ENCODE measurements at regions not wholly inside any gene's neighbourhood (a gene's known extent, or its start where the extent isn't known, plus 50 kb on each side); places are given as distances from the start of the nearest gene placed in this dataset.

DNA sequence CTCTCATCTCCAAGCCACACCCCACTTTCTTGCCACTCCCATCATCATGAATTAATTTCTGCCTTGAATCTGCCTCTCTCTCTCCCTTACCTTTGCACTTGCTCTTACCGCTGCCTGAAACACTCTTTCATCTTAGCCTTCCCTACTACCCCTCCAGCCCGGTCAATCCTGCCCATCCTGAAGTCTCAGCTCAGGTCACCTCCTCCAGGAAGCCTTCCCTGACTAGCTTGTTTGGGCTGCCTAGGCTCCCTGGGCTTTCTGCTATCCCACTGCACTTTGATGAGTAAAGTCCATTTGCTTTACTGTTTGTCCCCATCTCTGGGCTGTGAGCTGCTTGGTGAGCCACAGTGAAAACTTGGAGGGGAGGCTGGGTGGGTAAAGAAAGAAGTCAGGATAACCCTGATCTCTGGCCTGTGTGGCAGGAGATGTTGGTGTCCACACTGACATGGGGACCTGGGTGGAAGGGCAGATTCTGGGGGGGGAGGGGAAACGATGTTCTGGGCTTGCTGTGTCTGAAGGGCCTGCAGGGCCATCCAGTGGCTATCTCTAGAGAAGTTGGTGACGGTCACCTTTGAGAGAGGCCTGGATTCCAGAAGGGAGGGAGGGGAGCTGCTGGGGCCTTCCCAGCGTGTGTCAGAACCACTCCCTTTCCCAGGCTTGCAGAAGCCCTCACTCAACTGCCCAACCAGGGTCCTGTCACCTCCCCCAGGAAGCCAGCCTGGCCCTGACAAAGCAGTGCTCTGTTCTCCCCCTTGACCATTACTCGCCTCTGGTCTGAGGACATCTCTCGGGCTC, 75.0 kb upstream of the DAB2IP start:
- no CpG with 5 or more reads among the region's 7 CpGs for WGBS (ENCODE audit: extremely low coverage, insufficient read length, low lambda C conversion rate)
- Histone ChIP-seq H3K56ac (ENCODE audit: insufficient read length, low read depth, low read length) (no peak overlapping the region), H2BK15ac (ENCODE audit: low read depth, low read length) (no peak overlapping the region), H2BK5ac (ENCODE audit: insufficient read length, low read length) (no peak overlapping the region), H2AFZ (ENCODE audit: low read length) (no peak overlapping the region), H2BK120ac (ENCODE audit: low read depth, low read length, poor library complexity, severe bottlenecking) (no peak overlapping the region), H3K14ac (ENCODE audit: insufficient read depth, low read length) (no peak overlapping the region; the same call in 1 of the 2 replicates), H4K8ac (replicated peaks; ENCODE audit: insufficient read length, low read depth, low read length) (no peak overlapping the region), H3K4ac (ENCODE audit: low read depth, low read length) (no peak overlapping the region), H3K27me3 (ENCODE audit: insufficient read depth, low read length) (no peaks in the 10 kb centered on the region), H3K79me1 (ENCODE audit: insufficient read depth, low read depth, low read length, poor library complexity, severe bottlenecking) (no peaks in the 10 kb centered on the region), H3K4me2 (ENCODE audit: insufficient read depth, insufficient read length, low read length) (no peak overlapping the region), H3K23me2 (ENCODE audit: insufficient read length, low read depth, low read length, poor library complexity, severe bottlenecking) (no peaks in the 10 kb centered on the region), H2BK20ac (ENCODE audit: low read depth, low read length, poor library complexity, severe bottlenecking) (no peak overlapping the region), H3K23ac (ENCODE audit: insufficient read length, low read depth, low read length) (no peak overlapping the region), H3K9me3 (ENCODE audit: control insufficient read depth, low read depth, low read length) (no peaks in the 10 kb centered on the region), H3K9ac (ENCODE audit: extremely low read depth, insufficient read length, low read length) (no peak overlapping the region), H3K18ac (ENCODE audit: insufficient read length, low read depth, low read length) (no peak overlapping the region), H3K79me2 (ENCODE audit: insufficient read depth, low read length) (no peaks in the 10 kb centered on the region), H3K4me1 (ENCODE audit: insufficient read depth, low read length) (no peaks in the 10 kb centered on the region), H4K20me1 (ENCODE audit: control insufficient read depth, insufficient read depth, insufficient read length) (no peaks in the 10 kb centered on the region), H3K27ac (ENCODE audit: insufficient read length, low read depth, low read length) (no peak overlapping the region), H4K5ac (ENCODE audit: insufficient read length, low read depth, low read length) (no peak overlapping the region), H2BK12ac (ENCODE audit: insufficient read length, low read depth, low read length) (no peak overlapping the region), H2AK5ac (ENCODE audit: insufficient read length, low read length) (no peak overlapping the region), H3T11ph (ENCODE audit: low read length) (no peak overlapping the region), H4K91ac (ENCODE audit: insufficient read length, low read depth, low read length) (no peak overlapping the region)
- no peak overlapping the region for H3K27ac Mint-ChIP-seq
- H3K4me3 Mint-ChIP-seq = no peak overlapping the region; a peak in 1 of 5 replicates
- peaks cover 11 to 37% of the 10 kb centered on the region in 2 experiments for H3K4me1 Mint-ChIP-seq
- DNase-seq = no peak
- H3K27me3 Mint-ChIP-seq (ENCODE audit: low read depth) = peaks cover 7% of the 10 kb centered on the region
- H3K9me3 Mint-ChIP-seq = no peaks in the 10 kb centered on the region; a peak in 1 of 5 replicates
- TF ChIP-seq, protein P1, sequence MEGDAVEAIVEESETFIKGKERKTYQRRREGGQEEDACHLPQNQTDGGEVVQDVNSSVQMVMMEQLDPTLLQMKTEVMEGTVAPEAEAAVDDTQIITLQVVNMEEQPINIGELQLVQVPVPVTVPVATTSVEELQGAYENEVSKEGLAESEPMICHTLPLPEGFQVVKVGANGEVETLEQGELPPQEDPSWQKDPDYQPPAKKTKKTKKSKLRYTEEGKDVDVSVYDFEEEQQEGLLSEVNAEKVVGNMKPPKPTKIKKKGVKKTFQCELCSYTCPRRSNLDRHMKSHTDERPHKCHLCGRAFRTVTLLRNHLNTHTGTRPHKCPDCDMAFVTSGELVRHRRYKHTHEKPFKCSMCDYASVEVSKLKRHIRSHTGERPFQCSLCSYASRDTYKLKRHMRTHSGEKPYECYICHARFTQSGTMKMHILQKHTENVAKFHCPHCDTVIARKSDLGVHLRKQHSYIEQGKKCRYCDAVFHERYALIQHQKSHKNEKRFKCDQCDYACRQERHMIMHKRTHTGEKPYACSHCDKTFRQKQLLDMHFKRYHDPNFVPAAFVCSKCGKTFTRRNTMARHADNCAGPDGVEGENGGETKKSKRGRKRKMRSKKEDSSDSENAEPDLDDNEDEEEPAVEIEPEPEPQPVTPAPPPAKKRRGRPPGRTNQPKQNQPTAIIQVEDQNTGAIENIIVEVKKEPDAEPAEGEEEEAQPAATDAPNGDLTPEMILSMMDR (conservative IDR thresholded peaks at IDR 0.05) = no peak
- H3K36me3 Mint-ChIP-seq (ENCODE audit: insufficient read depth in 1 of 3, low read depth in 3 of 3) = no peaks in the 10 kb centered on the region
